ENCODE measurements at regions not wholly inside any gene's neighbourhood (a gene's known extent, or its start where the extent isn't known, plus 50 kb on each side); places are given as distances from the start of the nearest gene placed in this dataset.
"Not testable (repeated sequence)": the region's sequence is repeated elsewhere in the genome, so short reads cannot be mapped to it uniquely, and the experiment has no call there.

DNA sequence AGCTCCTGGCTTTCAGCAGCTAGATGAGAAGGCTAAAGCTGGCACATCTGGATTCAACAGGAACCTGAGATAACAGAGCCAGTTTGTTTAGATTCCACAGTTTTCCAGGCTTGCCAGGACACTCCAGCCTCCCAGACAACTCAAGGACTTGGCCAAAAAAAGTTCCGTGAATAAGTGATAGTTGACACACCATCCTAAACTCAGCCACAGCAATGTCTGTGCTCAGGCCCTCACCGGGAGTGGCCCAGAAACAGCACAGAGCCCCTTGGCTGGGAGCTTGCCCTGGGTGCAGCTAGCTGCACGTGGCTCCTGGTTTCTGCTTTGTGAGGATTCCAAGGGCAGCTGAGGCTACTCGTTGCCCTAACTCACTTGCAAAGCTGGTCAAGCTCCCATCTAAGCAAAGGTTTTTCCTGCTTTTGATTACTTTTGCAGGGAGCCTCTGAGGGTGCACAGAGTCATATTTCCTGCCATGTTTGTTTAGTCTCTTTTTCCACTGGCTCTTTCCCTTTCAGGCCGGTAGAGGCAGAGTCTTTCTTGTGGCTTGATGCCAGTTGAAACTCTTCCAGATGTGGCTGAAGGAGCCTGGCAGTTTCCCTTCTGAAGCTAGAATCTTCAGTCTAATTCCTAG is 118.3 kb upstream of the ECI2 start (continued):
- TF ChIP-seq, protein P1, sequence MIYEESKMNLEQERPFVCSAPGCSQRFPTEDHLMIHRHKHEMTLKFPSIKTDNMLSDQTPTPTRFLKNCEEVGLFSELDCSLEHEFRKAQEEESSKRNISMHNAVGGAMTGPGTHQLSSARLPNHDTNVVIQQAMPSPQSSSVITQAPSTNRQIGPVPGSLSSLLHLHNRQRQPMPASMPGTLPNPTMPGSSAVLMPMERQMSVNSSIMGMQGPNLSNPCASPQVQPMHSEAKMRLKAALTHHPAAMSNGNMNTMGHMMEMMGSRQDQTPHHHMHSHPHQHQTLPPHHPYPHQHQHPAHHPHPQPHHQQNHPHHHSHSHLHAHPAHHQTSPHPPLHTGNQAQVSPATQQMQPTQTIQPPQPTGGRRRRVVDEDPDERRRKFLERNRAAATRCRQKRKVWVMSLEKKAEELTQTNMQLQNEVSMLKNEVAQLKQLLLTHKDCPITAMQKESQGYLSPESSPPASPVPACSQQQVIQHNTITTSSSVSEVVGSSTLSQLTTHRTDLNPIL (CRISPR knock-in tag; IDR thresholded peaks at IDR 0.05; ENCODE audit: low read depth), result no peak
- TF ChIP-seq ESRRG (CRISPR knock-in tag; IDR thresholded peaks at IDR 0.05) (no peak), GLIS3 (CRISPR knock-in tag; IDR thresholded peaks at IDR 0.05) (no peak), ZNF565 (CRISPR knock-in tag; conservative IDR thresholded peaks at IDR 0.05; ENCODE audit: low read depth) (no peak), RARB (CRISPR knock-in tag; IDR thresholded peaks at IDR 0.05) (no peak), SNAI2 (CRISPR knock-in tag; IDR thresholded peaks at IDR 0.05) (no peak), OSR1 (CRISPR knock-in tag; IDR thresholded peaks at IDR 0.05) (no peak), ZNF70 (CRISPR knock-in tag; IDR thresholded peaks at IDR 0.05) (no peak), ZNF8 (CRISPR knock-in tag; IDR thresholded peaks at IDR 0.05) (no peak)

DNA sequence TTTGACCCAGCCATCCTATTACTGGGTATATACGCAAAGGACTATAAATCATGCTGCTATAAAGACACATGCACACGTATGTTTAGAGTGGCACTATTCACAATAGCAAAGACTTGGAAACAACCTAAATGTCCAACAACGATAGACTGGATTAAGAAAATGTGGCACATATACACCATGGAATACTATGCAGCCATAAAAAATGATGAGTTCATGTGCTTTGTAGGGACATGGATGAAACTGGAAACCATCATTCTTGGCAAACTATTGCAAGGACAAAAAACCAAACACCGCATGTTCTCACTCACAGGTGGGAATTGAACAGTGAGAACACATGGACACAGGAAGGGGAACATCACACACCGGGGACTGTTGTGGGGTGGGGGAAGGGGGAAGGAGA is 117.1 kb upstream of the ECI2 start:
- not testable (repeated sequence) for ATAC-seq

DNA sequence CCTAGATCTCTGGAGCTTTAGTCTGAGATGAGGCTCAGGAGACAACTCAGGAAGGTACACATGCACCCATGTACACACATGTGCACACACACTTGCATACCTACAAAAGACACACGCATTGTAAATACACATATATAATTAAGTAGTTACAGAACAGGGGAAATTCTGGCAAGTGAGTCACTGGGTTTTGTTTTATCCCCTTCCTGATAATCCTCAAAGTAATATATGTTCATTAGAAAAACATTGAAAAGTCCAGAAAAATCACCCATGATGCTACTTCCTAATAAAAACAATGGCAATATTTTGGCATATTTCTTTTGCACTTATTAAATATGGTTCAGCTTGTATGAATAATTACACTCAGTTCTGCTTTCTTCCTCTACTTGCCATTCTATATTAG is 115.3 kb upstream of the ECI2 start:
- TF ChIP-seq RARB (CRISPR knock-in tag; IDR thresholded peaks at IDR 0.05), result no peak
- TF ChIP-seq ARNTL (CRISPR knock-in tag; IDR thresholded peaks at IDR 0.05; ENCODE audit: borderline replicate concordance, low read depth), result no peak
- TF ChIP-seq, protein P2, sequence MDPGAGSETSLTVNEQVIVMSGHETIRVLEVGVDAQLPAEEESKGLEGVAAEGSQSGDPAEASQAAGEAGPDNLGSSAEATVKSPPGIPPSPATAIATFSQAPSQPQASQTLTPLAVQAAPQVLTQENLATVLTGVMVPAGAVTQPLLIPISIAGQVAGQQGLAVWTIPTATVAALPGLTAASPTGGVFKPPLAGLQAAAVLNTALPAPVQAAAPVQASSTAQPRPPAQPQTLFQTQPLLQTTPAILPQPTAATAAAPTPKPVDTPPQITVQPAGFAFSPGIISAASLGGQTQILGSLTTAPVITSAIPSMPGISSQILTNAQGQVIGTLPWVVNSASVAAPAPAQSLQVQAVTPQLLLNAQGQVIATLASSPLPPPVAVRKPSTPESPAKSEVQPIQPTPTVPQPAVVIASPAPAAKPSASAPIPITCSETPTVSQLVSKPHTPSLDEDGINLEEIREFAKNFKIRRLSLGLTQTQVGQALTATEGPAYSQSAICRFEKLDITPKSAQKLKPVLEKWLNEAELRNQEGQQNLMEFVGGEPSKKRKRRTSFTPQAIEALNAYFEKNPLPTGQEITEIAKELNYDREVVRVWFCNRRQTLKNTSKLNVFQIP (CRISPR knock-in tag; IDR thresholded peaks at IDR 0.05; ENCODE audit: borderline replicate concordance, low read depth), result no peak
- TF ChIP-seq, protein P1 (CRISPR knock-in tag; IDR thresholded peaks at IDR 0.05; ENCODE audit: low read depth), result no peak
- no peak for TF ChIP-seq ZNF565 (CRISPR knock-in tag; conservative IDR thresholded peaks at IDR 0.05; ENCODE audit: low read depth)
- TF ChIP-seq PPARA (CRISPR knock-in tag; IDR thresholded peaks at IDR 0.05; ENCODE audit: borderline replicate concordance), result no peak
- TF ChIP-seq ISL1 (CRISPR knock-in tag; IDR thresholded peaks at IDR 0.05), result no peak
- TF ChIP-seq CSDC2 (CRISPR knock-in tag; IDR thresholded peaks at IDR 0.05), result no peak
- no peak for TF ChIP-seq ZFP30 (CRISPR knock-in tag; IDR thresholded peaks at IDR 0.05)
- no peak for TF ChIP-seq OSR1 (CRISPR knock-in tag; IDR thresholded peaks at IDR 0.05)
- no peak for TF ChIP-seq ZFP3 (CRISPR knock-in tag; IDR thresholded peaks at IDR 0.05)
- no peak for TF ChIP-seq ZNF8 (CRISPR knock-in tag; IDR thresholded peaks at IDR 0.05)
- no peak for TF ChIP-seq SNAI2 (CRISPR knock-in tag; IDR thresholded peaks at IDR 0.05)
- TF ChIP-seq GLIS3 (CRISPR knock-in tag; IDR thresholded peaks at IDR 0.05), result no peak
- TF ChIP-seq ZC3H10 (CRISPR knock-in tag; IDR thresholded peaks at IDR 0.05), result no peak
- TF ChIP-seq, protein P3, sequence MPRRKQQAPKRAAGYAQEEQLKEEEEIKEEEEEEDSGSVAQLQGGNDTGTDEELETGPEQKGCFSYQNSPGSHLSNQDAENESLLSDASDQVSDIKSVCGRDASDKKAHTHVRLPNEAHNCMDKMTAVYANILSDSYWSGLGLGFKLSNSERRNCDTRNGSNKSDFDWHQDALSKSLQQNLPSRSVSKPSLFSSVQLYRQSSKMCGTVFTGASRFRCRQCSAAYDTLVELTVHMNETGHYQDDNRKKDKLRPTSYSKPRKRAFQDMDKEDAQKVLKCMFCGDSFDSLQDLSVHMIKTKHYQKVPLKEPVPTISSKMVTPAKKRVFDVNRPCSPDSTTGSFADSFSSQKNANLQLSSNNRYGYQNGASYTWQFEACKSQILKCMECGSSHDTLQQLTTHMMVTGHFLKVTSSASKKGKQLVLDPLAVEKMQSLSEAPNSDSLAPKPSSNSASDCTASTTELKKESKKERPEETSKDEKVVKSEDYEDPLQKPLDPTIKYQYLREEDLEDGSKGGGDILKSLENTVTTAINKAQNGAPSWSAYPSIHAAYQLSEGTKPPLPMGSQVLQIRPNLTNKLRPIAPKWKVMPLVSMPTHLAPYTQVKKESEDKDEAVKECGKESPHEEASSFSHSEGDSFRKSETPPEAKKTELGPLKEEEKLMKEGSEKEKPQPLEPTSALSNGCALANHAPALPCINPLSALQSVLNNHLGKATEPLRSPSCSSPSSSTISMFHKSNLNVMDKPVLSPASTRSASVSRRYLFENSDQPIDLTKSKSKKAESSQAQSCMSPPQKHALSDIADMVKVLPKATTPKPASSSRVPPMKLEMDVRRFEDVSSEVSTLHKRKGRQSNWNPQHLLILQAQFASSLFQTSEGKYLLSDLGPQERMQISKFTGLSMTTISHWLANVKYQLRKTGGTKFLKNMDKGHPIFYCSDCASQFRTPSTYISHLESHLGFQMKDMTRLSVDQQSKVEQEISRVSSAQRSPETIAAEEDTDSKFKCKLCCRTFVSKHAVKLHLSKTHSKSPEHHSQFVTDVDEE (CRISPR knock-in tag; IDR thresholded peaks at IDR 0.05), result no peak
- TF ChIP-seq, protein P4, sequence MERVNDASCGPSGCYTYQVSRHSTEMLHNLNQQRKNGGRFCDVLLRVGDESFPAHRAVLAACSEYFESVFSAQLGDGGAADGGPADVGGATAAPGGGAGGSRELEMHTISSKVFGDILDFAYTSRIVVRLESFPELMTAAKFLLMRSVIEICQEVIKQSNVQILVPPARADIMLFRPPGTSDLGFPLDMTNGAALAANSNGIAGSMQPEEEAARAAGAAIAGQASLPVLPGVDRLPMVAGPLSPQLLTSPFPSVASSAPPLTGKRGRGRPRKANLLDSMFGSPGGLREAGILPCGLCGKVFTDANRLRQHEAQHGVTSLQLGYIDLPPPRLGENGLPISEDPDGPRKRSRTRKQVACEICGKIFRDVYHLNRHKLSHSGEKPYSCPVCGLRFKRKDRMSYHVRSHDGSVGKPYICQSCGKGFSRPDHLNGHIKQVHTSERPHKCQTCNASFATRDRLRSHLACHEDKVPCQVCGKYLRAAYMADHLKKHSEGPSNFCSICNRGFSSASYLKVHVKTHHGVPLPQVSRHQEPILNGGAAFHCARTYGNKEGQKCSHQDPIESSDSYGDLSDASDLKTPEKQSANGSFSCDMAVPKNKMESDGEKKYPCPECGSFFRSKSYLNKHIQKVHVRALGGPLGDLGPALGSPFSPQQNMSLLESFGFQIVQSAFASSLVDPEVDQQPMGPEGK (CRISPR knock-in tag; IDR thresholded peaks at IDR 0.05; ENCODE audit: borderline replicate concordance), result no peak
- TF ChIP-seq, protein P5, sequence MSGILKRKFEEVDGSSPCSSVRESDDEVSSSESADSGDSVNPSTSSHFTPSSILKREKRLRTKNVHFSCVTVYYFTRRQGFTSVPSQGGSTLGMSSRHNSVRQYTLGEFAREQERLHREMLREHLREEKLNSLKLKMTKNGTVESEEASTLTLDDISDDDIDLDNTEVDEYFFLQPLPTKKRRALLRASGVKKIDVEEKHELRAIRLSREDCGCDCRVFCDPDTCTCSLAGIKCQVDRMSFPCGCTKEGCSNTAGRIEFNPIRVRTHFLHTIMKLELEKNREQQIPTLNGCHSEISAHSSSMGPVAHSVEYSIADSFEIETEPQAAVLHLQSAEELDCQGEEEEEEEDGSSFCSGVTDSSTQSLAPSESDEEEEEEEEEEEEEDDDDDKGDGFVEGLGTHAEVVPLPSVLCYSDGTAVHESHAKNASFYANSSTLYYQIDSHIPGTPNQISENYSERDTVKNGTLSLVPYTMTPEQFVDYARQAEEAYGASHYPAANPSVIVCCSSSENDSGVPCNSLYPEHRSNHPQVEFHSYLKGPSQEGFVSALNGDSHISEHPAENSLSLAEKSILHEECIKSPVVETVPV (CRISPR knock-in tag; IDR thresholded peaks at IDR 0.05), result no peak
- TF ChIP-seq TCF4 (CRISPR knock-in tag; IDR thresholded peaks at IDR 0.05; ENCODE audit: borderline replicate concordance), result no peak
- no peak for TF ChIP-seq ZNF70 (CRISPR knock-in tag; IDR thresholded peaks at IDR 0.05)
- no peak for ATAC-seq

DNA sequence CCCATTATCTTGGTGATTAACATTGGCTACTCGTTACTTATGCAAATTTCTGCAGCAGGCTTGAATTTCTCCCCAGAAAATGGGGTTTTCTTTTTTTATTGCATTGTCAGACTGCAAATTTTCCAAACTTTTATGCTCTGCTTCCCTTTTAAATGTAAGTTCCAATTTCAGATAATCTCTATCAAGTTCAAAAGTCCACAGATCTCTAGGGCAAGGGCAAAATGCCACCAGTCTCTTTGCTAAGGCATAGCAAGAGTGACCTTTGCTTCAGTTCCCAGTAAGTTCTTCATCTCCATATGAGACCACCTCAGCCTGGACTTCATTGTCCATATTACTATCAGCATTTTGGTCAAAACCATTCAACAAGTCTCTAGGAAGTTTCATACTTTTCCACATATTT is 108.5 kb upstream of the ECI2 start:
- not testable (repeated sequence) for ATAC-seq

Data from SK-N-SH treated with all-trans-retinoic acid at 6 μM for 48 hours (cell line).